GM12878 (cell line): ENCODE measurements at regions not wholly inside any gene's neighbourhood (a gene's known extent, or its start where the extent isn't known, plus 50 kb on each side); places are given as distances from the start of the nearest gene placed in this dataset.

Source experiments
- ATAC-seq: fragments of 200-7000 bp; cut with Tn5 transposase; 3 replicates; pipeline ENCODE4 v1.9.1; 2020; ENCODE audit warnings: mild to moderate bottlenecking, moderate library complexity
- BruUV-seq: library from RNA; stranded (reverse); fragments of 400-500 nt; replicated peaks from 2 replicates; lab custom pipeline; 2021; lab: Mats Ljungman, UMichigan
- CTCF ChIA-PET: fragments of 300-600 bp; sonication (Branson Sonifier 250); formaldehyde crosslinking; extraction: SDS; loops from one replicate; lab custom pipeline; 2021; ENCODE audit warnings: inconsistent platforms; lab: Yijun Ruan, JAX
- POLR2A ChIA-PET: fragments of 350-600 bp; formaldehyde crosslinking; extraction: SDS; loops from one replicate; lab custom pipeline; 2021; ENCODE audit warnings: inconsistent platforms; lab: Charles Lee
- RAD21 ChIA-PET: fragments of 300-600 bp; sonication (Branson Sonifier 250); formaldehyde crosslinking; loops from one replicate; lab custom pipeline; 2023; ENCODE audit warnings: antibody characterized with exemption; ENCODE audit not compliant: unreplicated experiment; lab: Charles Lee
- SMC1A ChIA-PET: fragments of 300-600 bp; sonication (Branson Sonifier 250); formaldehyde crosslinking; loops from one replicate; lab custom pipeline; 2023; ENCODE audit not compliant: unreplicated experiment, uncharacterized antibody; lab: Charles Lee
- DNase-seq: peaks from one replicate; pipeline ENCODE4 v3.0.0-alpha.2; 2011; ENCODE audit warnings: low read depth, low spot score
- FAIRE-seq: peaks from 3 replicates; lab custom pipeline; 2011; peaks lifted over from hg19 to GRCh38; lab: Jason Lieb, UNC
- H2AFZ ChIP-seq: 2 replicates; pipeline ENCODE4 v1.6.0; 2011; ENCODE audit warnings: low read depth, low read length, control low read depth; ENCODE audit not compliant: control insufficient read depth
- H3K27ac ChIP-seq: 2 replicates; pipeline ENCODE4 v1.5.1; 2011; ENCODE audit warnings: control low read depth; ENCODE audit not compliant: control insufficient read depth, insufficient read depth
- H3K27me3 ChIP-seq, 2 experiments: replicated peaks in 1 of 2; 2 replicates each; pipeline versions ENCODE4 v1.6.0 to v1.6.1; 2011; ENCODE audit warnings: low read length in 1 of 2; ENCODE audit not compliant: control insufficient read depth in 2 of 2, insufficient read depth in 2 of 2
- H3K36me3 ChIP-seq, 2 experiments: 2 replicates each; pipeline ENCODE4 v1.5.1; 2011; ENCODE audit warnings: low read length in 1 of 2; ENCODE audit not compliant: control insufficient read depth in 2 of 2, insufficient read depth in 2 of 2
- H3K4me1 ChIP-seq: 2 replicates; pipeline ENCODE4 v1.6.1; 2011; ENCODE audit warnings: mild to moderate bottlenecking, low read length, moderate library complexity, mixed read lengths; ENCODE audit not compliant: control insufficient read depth, insufficient read depth
- H3K4me2 ChIP-seq: 2 replicates; pipeline ENCODE4 v1.6.0; 2011; ENCODE audit warnings: control low read depth; ENCODE audit not compliant: control insufficient read depth, insufficient read depth
- H3K4me3 ChIP-seq: fragments of 200-600 bp; sonication (generic); 2 replicates; pipeline ENCODE4 v1.5.1; 2016
- H3K79me2 ChIP-seq: 2 replicates; pipeline ENCODE4 v1.6.0; 2011; ENCODE audit warnings: low read length; ENCODE audit not compliant: control insufficient read depth, insufficient read depth
- H3K9ac ChIP-seq: 2 replicates; pipeline ENCODE4 v1.8.0; 2011; ENCODE audit warnings: low read length, control low read depth, mixed read lengths; ENCODE audit not compliant: control insufficient read depth, insufficient read depth
- H3K9me3 ChIP-seq: replicated peaks from 3 replicates; pipeline ENCODE4 v1.5.1; 2011; ENCODE audit warnings: mild to moderate bottlenecking, low read length; ENCODE audit not compliant: control insufficient read depth, insufficient read depth
- H4K20me1 ChIP-seq: 2 replicates; pipeline ENCODE4 v1.6.0; 2011; ENCODE audit not compliant: control insufficient read depth, insufficient read depth
- CBX5 ChIP-seq: sonication (generic); IDR thresholded peaks from 2 replicates; pipeline ENCODE4 v1.6.1; 2016; ENCODE audit warnings: low read depth, moderate library complexity, mild to moderate bottlenecking, inconsistent platforms
- CEBPZ ChIP-seq: fragments of 150-350 bp; IDR thresholded peaks from 2 replicates; pipeline ENCODE4 v1.6.1; 2016; ENCODE audit warnings: low read depth, low read length
- FOS ChIP-seq: IDR thresholded peaks from 3 replicates; pipeline ENCODE4 v1.6.1; 2011; ENCODE audit warnings: borderline replicate concordance; ENCODE audit not compliant: insufficient read length; ENCODE audit errors: extremely low read depth
- POLR2AphosphoS5 ChIP-seq: IDR thresholded peaks from 2 replicates; pipeline ENCODE4 v1.6.1; 2011; ENCODE audit warnings: mild to moderate bottlenecking, low read length, inconsistent platforms
- RUNX3 ChIP-seq: IDR thresholded peaks from 2 replicates; pipeline ENCODE4 v1.6.1; 2012; ENCODE audit warnings: low read length, inconsistent platforms
- SMAD5 ChIP-seq: IDR thresholded peaks from 2 replicates; pipeline ENCODE4 v1.6.1; 2016; ENCODE audit warnings: antibody characterized with exemption, low read depth
- ZNF24 ChIP-seq: fragments of 450-650 bp; IDR thresholded peaks from 2 replicates; pipeline ENCODE4 v1.6.1; 2017; ENCODE audit warnings: antibody characterized with exemption, mild to moderate bottlenecking
- WGBS: methylation state at CpG from one replicate; pipeline ENCODE4 v1.1.6; 2016; ENCODE audit warnings: low lambda C conversion rate; ENCODE audit not compliant: insufficient replicate concordance, insufficient coverage; ENCODE audit errors: missing lambda C conversion rate; 5-methylcytosine and 5-hydroxymethylcytosine counted together
- in situ Hi-C: fragments of 300-500 bp; cut with MboI; formaldehyde crosslinking; loops from 9 replicates; pipeline ENCODE4 v1.14.3; 2018; ENCODE audit warnings: mixed read lengths
- intact Hi-C: fragments of 100-400 bp; cut with micrococcal nuclease; formaldehyde crosslinking; loops from one replicate; pipeline ENCODE4 v1.14.2; 2022; ENCODE audit not compliant: unreplicated experiment

- TF ChIP-seq SMAD5 (no peak), ZNF24 (no peak), RUNX3 (no peak), POLR2AphosphoS5 (no peak), CEBPZ (no peak)
Observed at GRCh38 chrX:39981946-39982345, 115.8 kb downstream of the BCOR start (continued).

DNA sequence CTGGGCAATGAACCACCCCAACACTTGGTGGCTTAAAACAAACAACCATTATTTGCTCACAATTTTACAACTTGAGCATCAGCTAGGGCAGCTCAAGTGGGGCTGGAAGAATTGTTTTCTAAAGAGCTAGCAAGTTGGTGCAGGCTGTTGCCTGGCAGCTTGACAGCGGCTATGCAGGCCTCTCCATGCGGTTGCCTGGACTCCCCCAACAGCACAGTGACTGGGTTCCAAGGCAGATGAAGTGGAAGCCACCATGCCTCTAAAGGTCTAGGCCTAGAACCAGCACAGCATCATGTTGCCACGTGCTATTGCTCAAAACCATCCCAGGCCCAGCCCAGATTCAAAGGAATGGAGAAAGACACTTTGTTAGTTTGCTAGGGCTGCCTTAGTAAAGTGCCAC lies 114.8 kb downstream of the BCOR start:
- H3K36me3 ChIP-seq = no peaks in the 10 kb centered on the region
- TF ChIP-seq CBX5 = no peak
- no peak for TF ChIP-seq FOS
- DNase-seq = no peak
- H3K4me2 ChIP-seq = no peak overlapping the region
- intact Hi-C loops (no loop called here), in situ Hi-C loops (no loop called here)
- H3K9ac ChIP-seq = no peak overlapping the region
- POLR2A ChIA-PET = no interaction called here
- no peaks in the 10 kb centered on the region for H3K79me2 ChIP-seq
- RAD21 ChIA-PET = no interaction called here
- CTCF ChIA-PET = interaction anchor here (1.2 kb wide), 1 partner anchor 11 kb away, joined by 4 read pairs; no protein-coding TSS in a partner anchor
- H4K20me1 ChIP-seq = no peaks in the 10 kb centered on the region
- FAIRE-seq = no peak
- no TSS peak for BruUV-seq
- SMC1A ChIA-PET = no interaction called here
- H3K27ac ChIP-seq = no peak overlapping the region
- no peak for ATAC-seq
- no peaks in the 10 kb centered on the region for H3K4me1 ChIP-seq
- WGBS = 63% methylated on average over 3 of the region's 3 CpGs
- H3K4me3 ChIP-seq = no peak overlapping the region
- H3K9me3 ChIP-seq = no peaks in the 10 kb centered on the region
- no peak overlapping the region for H2AFZ ChIP-seq
- no peaks in the 10 kb centered on the region for H3K27me3 ChIP-seq
